Tibial nerve (tissue), 3 donors: ENCODE measurements at regions not wholly inside any gene's neighbourhood (a gene's known extent, or its start where the extent isn't known, plus 50 kb on each side); places are given as distances from the start of the nearest gene placed in this dataset.

Experiments
- POLR2A ChIP-seq, 2 donors: fragments of 450-650 bp; IDR thresholded peaks; one replicate each; pipeline ENCODE4 v1.6.1; 2017; ENCODE audit warnings: antibody characterized with exemption in 2 of 2, mild to moderate bottlenecking in 2 of 2, moderate library complexity in 2 of 2
- TF ChIP-seq, protein P1 (sequence below), 5 experiments: fragments of 200-600 bp in 3 of 5; fragments of 450-650 bp in 2 of 5; sonication (generic) in 3 of 5; IDR thresholded peaks; one replicate each; pipeline ENCODE4 v1.5.1; 2016 to 2019; ENCODE audit warnings: antibody characterized with exemption in 5 of 5, mild to moderate bottlenecking in 3 of 5, moderate library complexity in 2 of 5

DNA sequence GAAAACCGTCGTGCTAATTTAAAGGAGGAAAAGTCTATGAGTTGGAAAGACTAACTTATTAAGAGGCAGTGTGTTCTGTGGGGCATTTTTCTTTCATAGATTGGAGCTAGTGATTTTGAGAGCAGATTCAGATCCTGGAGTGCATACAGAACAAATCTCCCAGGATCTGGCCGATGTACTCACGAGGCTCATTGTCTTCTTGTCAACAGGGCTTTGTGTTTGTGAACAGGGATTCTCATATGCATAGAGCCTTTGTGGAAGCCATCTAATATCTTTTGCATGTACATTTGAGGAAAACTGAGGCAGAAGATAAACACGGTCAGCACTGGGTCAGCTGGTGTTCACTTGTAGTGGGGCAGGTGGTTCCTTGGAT, 482.9 kb upstream of the TSHZ3 start:
- TF ChIP-seq, protein P1, sequence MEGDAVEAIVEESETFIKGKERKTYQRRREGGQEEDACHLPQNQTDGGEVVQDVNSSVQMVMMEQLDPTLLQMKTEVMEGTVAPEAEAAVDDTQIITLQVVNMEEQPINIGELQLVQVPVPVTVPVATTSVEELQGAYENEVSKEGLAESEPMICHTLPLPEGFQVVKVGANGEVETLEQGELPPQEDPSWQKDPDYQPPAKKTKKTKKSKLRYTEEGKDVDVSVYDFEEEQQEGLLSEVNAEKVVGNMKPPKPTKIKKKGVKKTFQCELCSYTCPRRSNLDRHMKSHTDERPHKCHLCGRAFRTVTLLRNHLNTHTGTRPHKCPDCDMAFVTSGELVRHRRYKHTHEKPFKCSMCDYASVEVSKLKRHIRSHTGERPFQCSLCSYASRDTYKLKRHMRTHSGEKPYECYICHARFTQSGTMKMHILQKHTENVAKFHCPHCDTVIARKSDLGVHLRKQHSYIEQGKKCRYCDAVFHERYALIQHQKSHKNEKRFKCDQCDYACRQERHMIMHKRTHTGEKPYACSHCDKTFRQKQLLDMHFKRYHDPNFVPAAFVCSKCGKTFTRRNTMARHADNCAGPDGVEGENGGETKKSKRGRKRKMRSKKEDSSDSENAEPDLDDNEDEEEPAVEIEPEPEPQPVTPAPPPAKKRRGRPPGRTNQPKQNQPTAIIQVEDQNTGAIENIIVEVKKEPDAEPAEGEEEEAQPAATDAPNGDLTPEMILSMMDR (IDR thresholded peaks at IDR 0.05), result no peak
- no peak for TF ChIP-seq POLR2A (IDR thresholded peaks at IDR 0.05)
